Spleen (tissue), 7 donors: ENCODE measurements at regions not wholly inside any gene's neighbourhood (a gene's known extent, or its start where the extent isn't known, plus 50 kb on each side); places are given as distances from the start of the nearest gene placed in this dataset.

ENCODE experiments used
- POLR2A ChIP-seq, 3 donors: fragments of 450-650 bp; IDR thresholded peaks; one replicate each; pipeline ENCODE4 v1.5.1; 2017; ENCODE audit warnings: antibody characterized with exemption in 3 of 3, mild to moderate bottlenecking in 1 of 3
- TF ChIP-seq, protein P1 (sequence below), 11 experiments: fragments of 200-600 bp in 7 of 11; fragments of 450-650 bp in 4 of 11; sonication (generic) in 4 of 11; IDR thresholded peaks in 8 of 11; conservative IDR thresholded peaks in 3 of 11; 1 replicate in 7 of 11; 2 replicates in 4 of 11; pipeline versions ENCODE4 v1.4.0 to v1.8.0; 2016 to 2021; ENCODE audit warnings: antibody characterized with exemption in 11 of 11, inconsistent platforms in 4 of 11, mild to moderate bottlenecking in 1 of 11
- donor health status: DM: no; HTN: no; CAD: no; lungs with moderate emphysema.
- donor health status: DM: no; HTN: no; CAD: no.
- donor health status: DM: no; HTN: no; CAD: no.

GRCh38 chr10:128627811-128628210, 501.6 kb upstream of the MKI67 start:
- TF ChIP-seq, protein P1, sequence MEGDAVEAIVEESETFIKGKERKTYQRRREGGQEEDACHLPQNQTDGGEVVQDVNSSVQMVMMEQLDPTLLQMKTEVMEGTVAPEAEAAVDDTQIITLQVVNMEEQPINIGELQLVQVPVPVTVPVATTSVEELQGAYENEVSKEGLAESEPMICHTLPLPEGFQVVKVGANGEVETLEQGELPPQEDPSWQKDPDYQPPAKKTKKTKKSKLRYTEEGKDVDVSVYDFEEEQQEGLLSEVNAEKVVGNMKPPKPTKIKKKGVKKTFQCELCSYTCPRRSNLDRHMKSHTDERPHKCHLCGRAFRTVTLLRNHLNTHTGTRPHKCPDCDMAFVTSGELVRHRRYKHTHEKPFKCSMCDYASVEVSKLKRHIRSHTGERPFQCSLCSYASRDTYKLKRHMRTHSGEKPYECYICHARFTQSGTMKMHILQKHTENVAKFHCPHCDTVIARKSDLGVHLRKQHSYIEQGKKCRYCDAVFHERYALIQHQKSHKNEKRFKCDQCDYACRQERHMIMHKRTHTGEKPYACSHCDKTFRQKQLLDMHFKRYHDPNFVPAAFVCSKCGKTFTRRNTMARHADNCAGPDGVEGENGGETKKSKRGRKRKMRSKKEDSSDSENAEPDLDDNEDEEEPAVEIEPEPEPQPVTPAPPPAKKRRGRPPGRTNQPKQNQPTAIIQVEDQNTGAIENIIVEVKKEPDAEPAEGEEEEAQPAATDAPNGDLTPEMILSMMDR (IDR thresholded peaks at IDR 0.05 in 8 of 11, conservative IDR thresholded peaks at IDR 0.05 in 3 of 11): no peak
- TF ChIP-seq POLR2A (IDR thresholded peaks at IDR 0.05): no peak
